Astrocyte (in vitro differentiated cells and primary cell): ENCODE measurements at regions not wholly inside any gene's neighbourhood (a gene's known extent, or its start where the extent isn't known, plus 50 kb on each side); places are given as distances from the start of the nearest gene placed in this dataset.

ENCODE experiments used
- EZH2 ChIP-seq: IDR thresholded peaks from 2 replicates; pipeline ENCODE4 v1.6.1; 2012; ENCODE audit warnings: mild to moderate bottlenecking, low read length, inconsistent platforms; ENCODE audit not compliant: insufficient read depth
- TF ChIP-seq, protein P1 (sequence below): IDR thresholded peaks from 2 replicates; pipeline ENCODE4 v1.5.1; 2011; ENCODE audit warnings: low read depth, mild to moderate bottlenecking, inconsistent platforms, low read length, moderate library complexity; ENCODE audit not compliant: insufficient read depth

DNA sequence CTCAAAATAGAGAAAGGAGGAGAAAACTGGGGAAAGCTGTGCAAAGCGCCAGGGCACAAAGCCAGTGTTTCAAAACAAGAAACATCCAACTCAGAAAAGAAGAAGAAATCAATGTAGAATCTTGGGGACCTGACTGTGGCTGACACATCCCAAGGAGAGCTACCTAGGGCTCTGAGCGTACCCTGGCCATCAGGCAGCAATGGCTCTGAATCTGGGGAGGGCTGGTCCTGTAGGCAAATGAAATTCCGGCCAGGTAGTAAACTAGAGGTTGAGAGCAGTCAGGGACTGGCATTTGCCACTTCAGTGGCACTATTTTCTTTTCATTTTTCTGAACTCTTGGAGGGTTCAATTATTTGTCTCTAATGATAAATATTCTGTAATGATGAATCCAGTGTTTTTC is 525.8 kb downstream of the STK39 start:
- TF ChIP-seq EZH2, result no peak
- TF ChIP-seq, protein P1, sequence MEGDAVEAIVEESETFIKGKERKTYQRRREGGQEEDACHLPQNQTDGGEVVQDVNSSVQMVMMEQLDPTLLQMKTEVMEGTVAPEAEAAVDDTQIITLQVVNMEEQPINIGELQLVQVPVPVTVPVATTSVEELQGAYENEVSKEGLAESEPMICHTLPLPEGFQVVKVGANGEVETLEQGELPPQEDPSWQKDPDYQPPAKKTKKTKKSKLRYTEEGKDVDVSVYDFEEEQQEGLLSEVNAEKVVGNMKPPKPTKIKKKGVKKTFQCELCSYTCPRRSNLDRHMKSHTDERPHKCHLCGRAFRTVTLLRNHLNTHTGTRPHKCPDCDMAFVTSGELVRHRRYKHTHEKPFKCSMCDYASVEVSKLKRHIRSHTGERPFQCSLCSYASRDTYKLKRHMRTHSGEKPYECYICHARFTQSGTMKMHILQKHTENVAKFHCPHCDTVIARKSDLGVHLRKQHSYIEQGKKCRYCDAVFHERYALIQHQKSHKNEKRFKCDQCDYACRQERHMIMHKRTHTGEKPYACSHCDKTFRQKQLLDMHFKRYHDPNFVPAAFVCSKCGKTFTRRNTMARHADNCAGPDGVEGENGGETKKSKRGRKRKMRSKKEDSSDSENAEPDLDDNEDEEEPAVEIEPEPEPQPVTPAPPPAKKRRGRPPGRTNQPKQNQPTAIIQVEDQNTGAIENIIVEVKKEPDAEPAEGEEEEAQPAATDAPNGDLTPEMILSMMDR, result no peak
